GM12878 (cell line): ENCODE measurements at regions not wholly inside any gene's neighbourhood (a gene's known extent, or its start where the extent isn't known, plus 50 kb on each side); places are given as distances from the start of the nearest gene placed in this dataset.

Experiments
- ATAC-seq: fragments of 200-7000 bp; cut with Tn5 transposase; 3 replicates; pipeline ENCODE4 v1.9.1; 2020; ENCODE audit warnings: mild to moderate bottlenecking, moderate library complexity
- BruUV-seq: library from RNA; stranded (reverse); fragments of 400-500 nt; replicated peaks from 2 replicates; lab custom pipeline; 2021; lab: Mats Ljungman, UMichigan
- CTCF ChIA-PET: fragments of 300-600 bp; sonication (Branson Sonifier 250); formaldehyde crosslinking; extraction: SDS; loops from one replicate; lab custom pipeline; 2021; ENCODE audit warnings: inconsistent platforms; lab: Yijun Ruan, JAX
- POLR2A ChIA-PET: fragments of 350-600 bp; formaldehyde crosslinking; extraction: SDS; loops from one replicate; lab custom pipeline; 2021; ENCODE audit warnings: inconsistent platforms; lab: Charles Lee
- RAD21 ChIA-PET: fragments of 300-600 bp; sonication (Branson Sonifier 250); formaldehyde crosslinking; loops from one replicate; lab custom pipeline; 2023; ENCODE audit warnings: antibody characterized with exemption; ENCODE audit not compliant: unreplicated experiment; lab: Charles Lee
- SMC1A ChIA-PET: fragments of 300-600 bp; sonication (Branson Sonifier 250); formaldehyde crosslinking; loops from one replicate; lab custom pipeline; 2023; ENCODE audit not compliant: unreplicated experiment, uncharacterized antibody; lab: Charles Lee
- DNase-seq: peaks from one replicate; pipeline ENCODE4 v3.0.0-alpha.2; 2011; ENCODE audit warnings: low read depth, low spot score
- FAIRE-seq: peaks from 3 replicates; lab custom pipeline; 2011; peaks lifted over from hg19 to GRCh38; lab: Jason Lieb, UNC
- H2AFZ ChIP-seq: 2 replicates; pipeline ENCODE4 v1.6.0; 2011; ENCODE audit warnings: low read depth, low read length, control low read depth; ENCODE audit not compliant: control insufficient read depth
- H3K27ac ChIP-seq: 2 replicates; pipeline ENCODE4 v1.5.1; 2011; ENCODE audit warnings: control low read depth; ENCODE audit not compliant: control insufficient read depth, insufficient read depth
- H3K27me3 ChIP-seq, 2 experiments: replicated peaks in 1 of 2; 2 replicates each; pipeline versions ENCODE4 v1.6.0 to v1.6.1; 2011; ENCODE audit warnings: low read length in 1 of 2; ENCODE audit not compliant: control insufficient read depth in 2 of 2, insufficient read depth in 2 of 2
- H3K36me3 ChIP-seq, 2 experiments: 2 replicates each; pipeline ENCODE4 v1.5.1; 2011; ENCODE audit warnings: low read length in 1 of 2; ENCODE audit not compliant: control insufficient read depth in 2 of 2, insufficient read depth in 2 of 2
- H3K4me1 ChIP-seq: 2 replicates; pipeline ENCODE4 v1.6.1; 2011; ENCODE audit warnings: mild to moderate bottlenecking, low read length, moderate library complexity, mixed read lengths; ENCODE audit not compliant: control insufficient read depth, insufficient read depth
- H3K4me2 ChIP-seq: 2 replicates; pipeline ENCODE4 v1.6.0; 2011; ENCODE audit warnings: control low read depth; ENCODE audit not compliant: control insufficient read depth, insufficient read depth
- H3K4me3 ChIP-seq: fragments of 200-600 bp; sonication (generic); 2 replicates; pipeline ENCODE4 v1.5.1; 2016
- H3K79me2 ChIP-seq: 2 replicates; pipeline ENCODE4 v1.6.0; 2011; ENCODE audit warnings: low read length; ENCODE audit not compliant: control insufficient read depth, insufficient read depth
- H3K9ac ChIP-seq: 2 replicates; pipeline ENCODE4 v1.8.0; 2011; ENCODE audit warnings: low read length, control low read depth, mixed read lengths; ENCODE audit not compliant: control insufficient read depth, insufficient read depth
- H3K9me3 ChIP-seq: replicated peaks from 3 replicates; pipeline ENCODE4 v1.5.1; 2011; ENCODE audit warnings: mild to moderate bottlenecking, low read length; ENCODE audit not compliant: control insufficient read depth, insufficient read depth
- H4K20me1 ChIP-seq: 2 replicates; pipeline ENCODE4 v1.6.0; 2011; ENCODE audit not compliant: control insufficient read depth, insufficient read depth
- BCL3 ChIP-seq: IDR thresholded peaks from 2 replicates; pipeline ENCODE4 v1.6.1; 2011; ENCODE audit warnings: borderline replicate concordance, low read depth, mild to moderate bottlenecking, moderate library complexity, low read length; ENCODE audit not compliant: insufficient read depth, poor library complexity, severe bottlenecking
- BMI1 ChIP-seq: fragments of 450-650 bp; IDR thresholded peaks from 2 replicates; pipeline ENCODE4 v1.6.1; 2016; ENCODE audit warnings: mild to moderate bottlenecking, moderate library complexity, borderline replicate concordance
- CHD4 ChIP-seq: fragments of 200-600 bp; sonication (generic); IDR thresholded peaks from 2 replicates; pipeline ENCODE4 v1.6.1; 2016; ENCODE audit warnings: mild to moderate bottlenecking
- ETV6 ChIP-seq, 2 experiments: fragments of 450-650 bp in 1 of 2; IDR thresholded peaks in 1 of 2; conservative IDR thresholded peaks in 1 of 2; 2 replicates each; pipeline ENCODE4 v1.6.1; 2014; ENCODE audit warnings: antibody characterized with exemption in 1 of 2, borderline replicate concordance in 1 of 2, low read depth in 1 of 2, mild to moderate bottlenecking in 1 of 2, moderate library complexity in 1 of 2
- GATAD2B ChIP-seq: fragments of 450-650 bp; conservative IDR thresholded peaks from 2 replicates; pipeline ENCODE4 v1.6.1; 2017; ENCODE audit warnings: low read depth, mild to moderate bottlenecking, moderate library complexity
- PAX5 ChIP-seq: IDR thresholded peaks from 2 replicates; pipeline ENCODE4 v1.6.1; 2011; ENCODE audit warnings: low read depth, low read length, borderline replicate concordance
- RAD51 ChIP-seq: fragments of 450-650 bp; IDR thresholded peaks from 2 replicates; pipeline ENCODE4 v1.6.1; 2016; ENCODE audit warnings: moderate library complexity, mild to moderate bottlenecking, inconsistent platforms
- SMC3 ChIP-seq: IDR thresholded peaks from 2 replicates; pipeline ENCODE4 v1.6.1; 2011; ENCODE audit warnings: low read length, improper control_type of control experiment, borderline replicate concordance
- SPI1 ChIP-seq: IDR thresholded peaks from 2 replicates; pipeline ENCODE4 v1.6.1; 2011; ENCODE audit warnings: low read depth, mild to moderate bottlenecking, low read length, moderate library complexity, borderline replicate concordance; ENCODE audit not compliant: insufficient read depth
- TBL1XR1 ChIP-seq: IDR thresholded peaks from 2 replicates; pipeline ENCODE4 v1.6.1; 2012; ENCODE audit warnings: low read depth, low read length, improper control_type of control experiment
- TCF12 ChIP-seq: IDR thresholded peaks from 2 replicates; pipeline ENCODE4 v1.6.1; 2011; ENCODE audit warnings: low read depth, mild to moderate bottlenecking, low read length
- TCF3 ChIP-seq: IDR thresholded peaks from 2 replicates; pipeline ENCODE4 v1.6.1; 2012; ENCODE audit warnings: low read depth, mild to moderate bottlenecking, low read length, borderline replicate concordance; ENCODE audit not compliant: insufficient read depth
- WGBS: methylation state at CpG from one replicate; pipeline ENCODE4 v1.1.6; 2016; ENCODE audit warnings: low lambda C conversion rate; ENCODE audit not compliant: insufficient replicate concordance, insufficient coverage; ENCODE audit errors: missing lambda C conversion rate; 5-methylcytosine and 5-hydroxymethylcytosine counted together
- in situ Hi-C: fragments of 300-500 bp; cut with MboI; formaldehyde crosslinking; loops from 9 replicates; pipeline ENCODE4 v1.14.3; 2018; ENCODE audit warnings: mixed read lengths
- intact Hi-C: fragments of 100-400 bp; cut with micrococcal nuclease; formaldehyde crosslinking; loops from one replicate; pipeline ENCODE4 v1.14.2; 2022; ENCODE audit not compliant: unreplicated experiment
- TF ChIP-seq, protein P1 (sequence below): fragments of 450-650 bp; IDR thresholded peaks from 2 replicates; pipeline ENCODE4 v1.6.1; 2017; ENCODE audit warnings: low read depth, mild to moderate bottlenecking, moderate library complexity
- TF ChIP-seq, protein P2 (sequence below): IDR thresholded peaks from 2 replicates; pipeline ENCODE4 v1.6.1; 2012; ENCODE audit warnings: low read depth, low read length, improper control_type of control experiment

- in situ Hi-C loops (no loop called here), intact Hi-C loops (no loop called here)
- POLR2A ChIA-PET, result no interaction called here
- H3K36me3 ChIP-seq, result no peaks in the 10 kb centered on the region
- no peak overlapping the region for H3K9ac ChIP-seq
- SMC1A ChIA-PET, result interaction anchor here (1.3 kb wide), 1 partner anchor 10 kb away, joined by 5 read pairs; no protein-coding TSS in a partner anchor
- no peak for ATAC-seq
- no TSS peak for BruUV-seq
- no peaks in the 10 kb centered on the region for H3K9me3 ChIP-seq
- H3K79me2 ChIP-seq, result no peaks in the 10 kb centered on the region
- H3K4me2 ChIP-seq, result no peak overlapping the region
- CTCF ChIA-PET, result no interaction called here
- H3K4me1 ChIP-seq, result no peaks in the 10 kb centered on the region
- TF ChIP-seq TBL1XR1, result no peak
- RAD21 ChIA-PET, result no interaction called here
- H3K27ac ChIP-seq, result no peak overlapping the region
- no peaks in the 10 kb centered on the region for H4K20me1 ChIP-seq
- no peak overlapping the region for H2AFZ ChIP-seq
- no peak for DNase-seq
- 21% methylated on average over 4 of the region's 4 CpGs for WGBS
- no peaks in the 10 kb centered on the region for H3K27me3 ChIP-seq
- H3K4me3 ChIP-seq, result no peak overlapping the region
- FAIRE-seq, result no peak
Observed at GRCh38 chr17:13154930-13155329, 137.1 kb upstream of the ELAC2 start.

DNA sequence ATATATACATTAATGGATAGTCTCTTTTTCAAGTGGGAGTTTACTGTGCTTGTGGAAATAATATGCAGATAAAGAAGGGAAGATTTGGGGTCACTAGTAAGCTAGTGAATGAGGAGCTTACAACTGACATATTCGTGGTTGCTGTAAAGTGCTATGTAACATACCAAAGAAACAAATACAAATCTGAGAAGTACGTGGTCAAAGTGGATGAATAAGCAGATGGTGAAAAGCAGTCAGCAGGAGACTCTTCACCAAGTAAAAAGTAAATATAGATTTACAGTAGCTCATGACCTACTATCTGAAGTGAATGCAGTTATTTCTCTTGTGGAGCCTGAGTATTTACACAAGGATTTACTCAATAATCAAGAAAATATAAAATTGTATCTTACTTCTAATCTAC lies 136.6 kb upstream of the ELAC2 start:
- Histone ChIP-seq H3K4me3 (no peak overlapping the region), H3K4me2 (no peak overlapping the region), H3K27me3 (no peaks in the 10 kb centered on the region), H3K27ac (no peak overlapping the region), H4K20me1 (no peaks in the 10 kb centered on the region), H2AFZ (no peak overlapping the region), H3K79me2 (no peaks in the 10 kb centered on the region), H3K36me3 (no peaks in the 10 kb centered on the region), H3K4me1 (no peaks in the 10 kb centered on the region), H3K9me3 (no peaks in the 10 kb centered on the region), H3K9ac (no peak overlapping the region)
- FAIRE-seq (no peak), DNase-seq (no peak), ATAC-seq (no peak)
- BruUV-seq, result no TSS peak
- intact Hi-C loops, result no loop called here
- in situ Hi-C loops, result no loop called here
- SMC1A ChIA-PET, result interaction anchor here (1.3 kb wide), 1 partner anchor 9 kb away, joined by 5 read pairs; no protein-coding TSS in a partner anchor
- TF ChIP-seq CHD4 (no peak), BCL3 (no peak), RAD51 (no peak), PAX5 (no peak), TCF12 (no peak), SMC3 (no peak), ETV6 (conservative IDR thresholded peaks at IDR 0.05 in 1 of 2, IDR thresholded peaks at IDR 0.05 in 1 of 2; ENCODE audit: borderline replicate concordance in 1 of 2, low read depth in 1 of 2) (no peak), TCF3 (no peak), SPI1 (no peak), GATAD2B (no peak), BMI1 (no peak)
- TF ChIP-seq, protein P1, sequence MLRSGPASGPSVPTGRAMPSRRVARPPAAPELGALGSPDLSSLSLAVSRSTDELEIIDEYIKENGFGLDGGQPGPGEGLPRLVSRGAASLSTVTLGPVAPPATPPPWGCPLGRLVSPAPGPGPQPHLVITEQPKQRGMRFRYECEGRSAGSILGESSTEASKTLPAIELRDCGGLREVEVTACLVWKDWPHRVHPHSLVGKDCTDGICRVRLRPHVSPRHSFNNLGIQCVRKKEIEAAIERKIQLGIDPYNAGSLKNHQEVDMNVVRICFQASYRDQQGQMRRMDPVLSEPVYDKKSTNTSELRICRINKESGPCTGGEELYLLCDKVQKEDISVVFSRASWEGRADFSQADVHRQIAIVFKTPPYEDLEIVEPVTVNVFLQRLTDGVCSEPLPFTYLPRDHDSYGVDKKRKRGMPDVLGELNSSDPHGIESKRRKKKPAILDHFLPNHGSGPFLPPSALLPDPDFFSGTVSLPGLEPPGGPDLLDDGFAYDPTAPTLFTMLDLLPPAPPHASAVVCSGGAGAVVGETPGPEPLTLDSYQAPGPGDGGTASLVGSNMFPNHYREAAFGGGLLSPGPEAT, result no peak
- TF ChIP-seq, protein P2, sequence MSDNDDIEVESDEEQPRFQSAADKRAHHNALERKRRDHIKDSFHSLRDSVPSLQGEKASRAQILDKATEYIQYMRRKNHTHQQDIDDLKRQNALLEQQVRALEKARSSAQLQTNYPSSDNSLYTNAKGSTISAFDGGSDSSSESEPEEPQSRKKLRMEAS, result no peak
- 0% methylated on average over 2 of the region's 2 CpGs for WGBS
- CTCF ChIA-PET, result no interaction called here
- POLR2A ChIA-PET, result no interaction called here
- RAD21 ChIA-PET, result no interaction called here
